ENCODE measurements at regions not wholly inside any gene's neighbourhood (a gene's known extent, or its start where the extent isn't known, plus 50 kb on each side); places are given as distances from the start of the nearest gene placed in this dataset.

DNA sequence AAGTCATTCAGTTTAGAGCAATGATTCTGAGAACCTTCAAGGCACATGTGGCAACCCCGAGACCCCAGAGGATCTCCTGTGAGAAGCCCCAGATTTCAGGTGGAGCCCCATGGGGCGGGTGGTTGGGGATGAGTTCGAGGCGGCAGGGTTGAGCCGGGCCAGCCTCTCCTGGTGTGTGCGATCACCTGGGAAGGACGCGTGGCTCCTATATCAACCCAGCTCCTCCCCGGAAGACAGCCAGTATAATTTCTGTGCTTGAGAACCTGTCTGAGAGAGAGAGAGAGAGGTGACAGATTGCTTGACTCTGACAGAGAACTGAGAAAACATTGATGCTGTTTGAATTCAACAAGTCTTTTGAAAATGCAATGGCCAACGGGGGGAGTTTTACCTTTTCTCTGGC is 89.0 kb downstream of the TEX29 start:
- Histone ChIP-seq H3K4me1 (no peaks in the 10 kb centered on the region), H3K27ac (no peak overlapping the region), H3K4me3 (no peak overlapping the region), H3K9me3 (no peaks in the 10 kb centered on the region), H3K27me3 (peaks cover 25 to 75% of the 10 kb centered on the region in 2 donors), H3K36me3 (no peaks in the 10 kb centered on the region)
- ATAC-seq (no peak), DNase-seq (peak in 1 of 4 donors; percentile 54)
- intact Hi-C loops (cut with DNase I), result no loop called here
- no peak for TF ChIP-seq CTCF (IDR thresholded peaks at IDR 0.05)

DNA sequence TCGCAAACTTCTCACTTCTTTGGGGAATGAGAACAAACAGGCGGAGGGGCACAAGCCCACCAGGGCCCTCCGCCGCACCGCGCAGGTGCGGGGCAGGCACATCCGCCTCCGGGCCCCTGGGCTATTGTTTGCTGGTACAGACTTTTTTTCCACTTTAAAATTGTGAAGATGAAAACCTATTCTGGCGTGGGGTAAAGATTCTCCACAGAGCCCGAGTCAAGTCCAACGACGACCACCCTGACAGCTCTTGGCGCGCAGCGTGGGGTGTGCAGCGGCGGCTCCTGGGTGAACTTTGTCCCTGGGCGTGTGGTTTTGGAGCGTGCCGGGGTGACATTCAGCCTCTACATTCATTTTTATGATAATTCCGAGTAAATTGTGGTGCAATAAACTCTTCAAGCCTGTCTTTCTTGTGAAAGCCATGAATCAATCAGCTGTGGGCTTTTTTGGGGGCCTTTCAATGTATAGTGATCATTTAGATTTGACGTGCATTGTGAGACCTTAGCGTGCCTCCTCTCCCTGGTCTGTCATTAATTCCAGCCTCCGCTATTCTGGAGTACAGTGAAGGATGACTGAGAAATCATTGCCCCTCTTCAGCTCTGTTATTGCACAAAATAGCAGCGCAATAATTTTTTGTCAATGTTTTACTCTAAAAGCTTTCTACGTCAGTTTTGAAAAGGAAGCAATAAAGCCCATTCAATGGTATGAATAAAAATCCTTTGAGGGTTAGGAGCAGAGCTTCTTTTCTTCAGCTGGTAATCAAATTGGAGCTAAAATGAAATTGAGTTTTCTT is 90.0 kb downstream of the TEX29 start:
- H3K9me3 ChIP-seq, result no peaks in the 10 kb centered on the region
- H3K27ac ChIP-seq, result no peak overlapping the region
- intact Hi-C loops (cut with DNase I), result no loop called here
- H3K36me3 ChIP-seq, result no peaks in the 10 kb centered on the region
- peak in 1 of 4 donors; percentile 50 for DNase-seq
- H3K27me3 ChIP-seq, result peaks cover 25 to 74% of the 10 kb centered on the region in 2 donors
- no peak for ATAC-seq
- TF ChIP-seq CTCF (IDR thresholded peaks at IDR 0.05), result no peak
- H3K4me1 ChIP-seq, result no peaks in the 10 kb centered on the region
- H3K4me3 ChIP-seq, result no peak overlapping the region

GRCh38 chr13:111411151-111411858 is 90.9 kb downstream of the TEX29 start:
- Histone ChIP-seq H3K36me3 (no peaks in the 10 kb centered on the region), H3K27me3 (peaks cover 25 to 71% of the 10 kb centered on the region in 2 donors), H3K4me3 (no peak overlapping the region), H3K9me3 (no peaks in the 10 kb centered on the region), H3K4me1 (no peaks in the 10 kb centered on the region), H3K27ac (no peak overlapping the region)
- intact Hi-C loops (cut with DNase I), result no loop called here
- DNase-seq (peak in 1 of 4 donors; percentile 71), ATAC-seq (no peak)
- TF ChIP-seq CTCF (IDR thresholded peaks at IDR 0.05), result no peak

DNA sequence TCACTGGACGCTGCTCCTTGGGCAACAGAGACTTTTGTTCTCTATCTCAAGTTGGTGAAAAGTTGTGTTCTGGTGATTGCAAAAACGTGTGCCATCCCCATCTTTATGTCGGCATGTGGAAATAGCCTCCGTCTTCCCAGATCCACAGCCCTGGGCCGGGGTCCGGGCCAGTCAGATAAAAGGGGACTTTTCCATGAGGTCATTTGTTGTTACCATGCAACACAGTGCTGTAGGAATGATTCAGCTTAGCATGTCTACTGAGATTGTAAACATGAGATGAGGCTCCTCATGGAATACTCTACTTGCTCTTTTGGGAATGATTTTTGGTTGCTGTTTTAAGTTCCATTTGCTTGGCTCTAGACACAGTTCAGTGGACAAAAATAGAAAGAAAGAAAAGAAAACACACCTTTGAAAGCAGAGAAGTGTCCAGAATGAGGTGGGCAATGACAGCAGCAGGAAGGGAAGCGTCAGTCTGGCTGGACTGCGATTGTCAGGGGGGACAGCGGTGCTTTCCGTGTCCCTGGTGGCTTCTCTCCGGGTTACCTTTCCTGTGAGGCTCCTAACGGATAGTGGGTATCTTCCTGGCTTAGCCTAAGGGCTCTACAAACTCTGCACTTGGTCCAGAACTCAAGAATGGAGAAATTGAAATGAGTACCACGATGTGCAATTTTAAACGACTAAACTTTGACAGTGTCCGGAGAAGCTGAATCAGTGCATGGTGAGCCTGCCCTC is 91.6 kb downstream of the TEX29 start:
- Histone ChIP-seq H3K4me3 (no peak overlapping the region), H3K9me3 (no peaks in the 10 kb centered on the region), H3K27ac (no peak overlapping the region), H3K4me1 (no peaks in the 10 kb centered on the region), H3K27me3 (peaks cover 25 to 77% of the 10 kb centered on the region in 2 donors), H3K36me3 (no peaks in the 10 kb centered on the region)
- TF ChIP-seq CTCF (IDR thresholded peaks at IDR 0.05), result no peak
- intact Hi-C loops (cut with DNase I), result no loop called here
- peak in 1 of 4 donors; percentile 28 for DNase-seq
- no peak for ATAC-seq

All from left lung (tissue), 4 donors.